Tibial artery (tissue), 4 donors: ENCODE measurements at regions not wholly inside any gene's neighbourhood (a gene's known extent, or its start where the extent isn't known, plus 50 kb on each side); places are given as distances from the start of the nearest gene placed in this dataset.
"Not testable (repeated sequence)": the region's sequence is repeated elsewhere in the genome, so short reads cannot be mapped to it uniquely, and the experiment has no call there.

Experiments used
- DNase-seq, 2 donors: peaks; one replicate each; pipeline ENCODE4 v3.0.0-alpha.2; 2019
- H3K27ac ChIP-seq, 2 donors: fragments of 200-600 bp; sonication (generic) in 1 of 2; 1 replicate in 1 of 2; 2 replicates in 1 of 2; pipeline ENCODE4 v1.5.1; 2018 to 2019; ENCODE audit warnings: mild to moderate bottlenecking in 1 of 2
- H3K27me3 ChIP-seq, 2 donors: fragments of 200-600 bp; sonication (generic) in 1 of 2; one replicate each; pipeline versions ENCODE4 v1.5.1 to v1.6.0; 2016 to 2019
- H3K36me3 ChIP-seq, 3 donors: fragments of 200-600 bp; sonication (generic) in 2 of 3; one replicate each; pipeline ENCODE4 v1.5.1; 2016 to 2019; ENCODE audit warnings: mild to moderate bottlenecking in 2 of 3
- H3K4me1 ChIP-seq, 4 donors: fragments of 200-600 bp; sonication (generic) in 2 of 4; 1 replicate in 3 of 4; 2 replicates in 1 of 4; pipeline ENCODE4 v1.5.1; 2016 to 2019
- H3K4me3 ChIP-seq, 2 donors: fragments of 200-600 bp; sonication (generic) in 1 of 2; 1 replicate in 1 of 2; 2 replicates in 1 of 2; pipeline ENCODE4 v1.5.1; 2018 to 2019; ENCODE audit warnings: mild to moderate bottlenecking in 2 of 2
- H3K9me3 ChIP-seq, 3 donors: fragments of 200-600 bp; sonication (generic) in 1 of 3; one replicate each; pipeline ENCODE4 v1.5.1; 2016 to 2019
- CTCF ChIP-seq, 2 experiments: fragments of 200-600 bp in 1 of 2; fragments of 450-650 bp in 1 of 2; IDR thresholded peaks; one replicate each; pipeline ENCODE4 v1.5.1; 2017 to 2019; ENCODE audit warnings: antibody characterized with exemption in 2 of 2, mild to moderate bottlenecking in 1 of 2, moderate library complexity in 1 of 2
- intact Hi-C: fragments of 100-400 bp; cut with DNase I; formaldehyde crosslinking; loops from one replicate; pipeline ENCODE4 v1.15.0; 2023; ENCODE audit warnings: low total_unique reads

- H3K36me3 ChIP-seq, result no peaks in the 10 kb centered on the region
- H3K4me1 ChIP-seq, result no peaks in the 10 kb centered on the region
- no peak overlapping the region for H3K4me3 ChIP-seq
- H3K9me3 ChIP-seq, result no peaks in the 10 kb centered on the region
- H3K27ac ChIP-seq, result no peak overlapping the region
- DNase-seq, result no peak
- H3K27me3 ChIP-seq, result no peaks in the 10 kb centered on the region
- TF ChIP-seq CTCF (IDR thresholded peaks at IDR 0.05), result no peak
- intact Hi-C loops, result no loop called here
Measured at GRCh38 chr4:69383281-69383680, 103.0 kb downstream of the UGT2B28 start.

- DNase-seq, intact Hi-C loops, H3K36me3 ChIP-seq, H3K27ac ChIP-seq, H3K9me3 ChIP-seq, H3K27me3 ChIP-seq, H3K4me3 ChIP-seq, H3K4me1 ChIP-seq: not testable (repeated sequence)
Measured at GRCh38 chr4:69389111-69389510, 106.6 kb downstream of the UGT2B4 start.

- no peak for DNase-seq
- Histone ChIP-seq H3K36me3 (no peaks in the 10 kb centered on the region), H3K27me3 (no peaks in the 10 kb centered on the region), H3K4me3 (no peak overlapping the region), H3K9me3 (no peaks in the 10 kb centered on the region), H3K27ac (no peak overlapping the region), H3K4me1 (no peaks in the 10 kb centered on the region)
- TF ChIP-seq CTCF (IDR thresholded peaks at IDR 0.05), result no peak
- intact Hi-C loops, result no loop called here
Measured at GRCh38 chr4:69408451-69408850, 87.3 kb downstream of the UGT2B4 start.

DNA sequence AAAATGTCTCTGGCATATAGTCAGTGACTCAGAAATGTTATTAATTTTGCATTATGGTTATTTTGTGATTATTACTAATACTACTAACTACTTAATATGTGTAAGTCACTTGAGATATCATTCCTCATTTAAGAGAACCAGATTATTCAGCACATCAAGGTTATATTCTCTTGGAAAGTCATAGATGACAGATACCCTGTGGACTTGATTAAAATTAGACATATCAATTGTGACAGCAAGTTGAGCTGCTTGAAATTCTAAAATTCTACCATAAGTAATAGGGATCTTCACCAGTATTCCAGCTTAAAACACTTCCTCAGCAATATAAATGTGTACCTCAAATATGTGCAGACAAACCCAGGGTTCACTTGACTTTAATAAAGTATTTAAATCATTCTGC lies 83.7 kb downstream of the UGT2B4 start:
- H3K27me3 ChIP-seq, H3K4me3 ChIP-seq, H3K36me3 ChIP-seq, intact Hi-C loops, H3K9me3 ChIP-seq, DNase-seq, H3K27ac ChIP-seq, H3K4me1 ChIP-seq: not testable (repeated sequence)

DNA sequence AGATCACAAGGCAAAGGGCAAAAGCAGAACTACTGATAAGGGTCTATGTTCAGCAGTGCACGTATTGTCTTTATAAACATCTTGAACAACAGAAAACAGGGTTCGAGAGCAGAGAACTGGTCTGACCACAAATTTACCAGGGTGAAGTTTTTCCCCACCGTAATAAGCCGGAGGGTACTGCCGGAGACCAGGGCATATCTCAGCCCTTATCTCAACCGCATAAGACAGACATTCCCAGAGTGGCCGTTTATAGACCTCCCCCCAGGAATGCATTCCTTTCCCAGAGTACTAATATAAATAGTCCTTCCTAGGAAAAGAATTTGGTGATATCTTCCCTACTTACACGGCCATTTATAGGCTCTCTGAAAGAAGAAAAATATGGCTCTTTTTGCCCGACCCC lies 71.0 kb downstream of the UGT2B4 start:
- H3K27ac ChIP-seq, H3K9me3 ChIP-seq, H3K4me1 ChIP-seq, H3K4me3 ChIP-seq, intact Hi-C loops, DNase-seq, H3K36me3 ChIP-seq, H3K27me3 ChIP-seq: not testable (repeated sequence)
